GM19035 (cell line): ENCODE measurements at regions not wholly inside any gene's neighbourhood (a gene's known extent, or its start where the extent isn't known, plus 50 kb on each side); places are given as distances from the start of the nearest gene placed in this dataset.
A peak's percentile ranks its signal among the peaks of the same experiment; 100 is the strongest.

Experiments
- ATAC-seq: cut with Tn5 transposase; IDR thresholded peaks from one replicate; pipeline ENCODE4 v1.9.1; 2021; ENCODE audit not compliant: unreplicated experiment

- no peak for ATAC-seq
Observed at GRCh38 chr4:149296503-149296902, 519.1 kb downstream of the IQCM start.

- no peak for ATAC-seq
Observed at GRCh38 chr4:149296084-149296483, 519.6 kb downstream of the IQCM start.

DNA sequence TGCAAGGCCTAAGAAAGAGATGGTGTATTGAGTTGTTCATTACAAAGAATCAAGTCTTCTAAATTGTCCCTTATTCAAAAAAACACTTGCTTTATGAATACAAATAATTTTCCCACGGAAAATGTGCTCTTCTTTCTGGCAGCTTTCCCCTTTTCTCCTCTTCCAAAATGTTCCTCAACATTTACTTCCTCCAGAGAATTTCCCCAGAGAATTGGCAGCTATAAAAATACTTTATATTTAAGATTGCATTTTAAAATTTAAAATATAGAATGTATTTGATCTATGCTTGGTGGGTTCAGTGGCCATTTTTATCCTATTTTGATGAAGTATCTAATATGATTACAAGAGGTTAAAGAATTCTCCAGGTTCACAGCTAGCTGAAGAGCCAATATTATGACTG lies 521.0 kb downstream of the IQCM start:
- ATAC-seq: no peak

GRCh38 chr4:149293046-149293649 lies 522.5 kb downstream of the IQCM start:
- ATAC-seq: no peak

- no peak for ATAC-seq
Observed at GRCh38 chr4:149292425-149293007, 523.1 kb downstream of the IQCM start.

DNA sequence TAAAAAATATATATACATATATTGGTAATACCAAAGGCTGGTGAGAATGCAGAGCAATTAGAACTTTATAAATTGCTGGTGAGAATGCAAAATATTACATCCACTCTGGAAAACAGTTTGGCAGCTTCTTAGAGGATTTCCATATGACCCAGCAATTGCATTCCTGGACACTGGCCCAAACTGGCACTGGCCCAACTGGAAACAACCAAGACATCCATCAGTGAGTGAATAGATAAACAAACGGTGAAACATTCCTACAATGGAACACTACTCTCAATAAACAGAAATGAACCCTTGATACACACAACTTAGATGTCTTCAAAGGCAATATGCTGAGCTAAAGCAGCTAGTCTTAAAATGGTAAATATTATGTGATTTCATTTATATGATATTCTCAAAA lies 524.2 kb downstream of the IQCM start:
- no peak for ATAC-seq

DNA sequence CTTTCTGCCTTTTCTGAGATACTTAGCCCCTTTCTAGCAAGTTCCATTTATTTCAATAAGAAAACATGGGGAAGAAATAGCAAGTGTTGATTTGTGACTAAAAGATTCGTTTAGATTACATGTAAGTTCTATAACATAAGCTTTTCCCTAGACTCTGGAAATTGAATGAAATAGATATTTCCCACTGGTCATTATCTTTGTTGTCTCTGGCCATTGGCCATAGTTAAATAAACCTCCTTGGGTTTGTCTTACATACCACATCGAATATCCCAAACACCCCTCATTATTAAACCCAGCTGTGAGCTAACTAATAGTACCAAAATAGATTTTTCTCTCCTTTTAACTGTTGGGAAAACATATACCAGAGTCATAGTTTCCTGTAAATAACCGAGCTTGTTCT lies 534.8 kb downstream of the IQCM start:
- no peak for ATAC-seq

DNA sequence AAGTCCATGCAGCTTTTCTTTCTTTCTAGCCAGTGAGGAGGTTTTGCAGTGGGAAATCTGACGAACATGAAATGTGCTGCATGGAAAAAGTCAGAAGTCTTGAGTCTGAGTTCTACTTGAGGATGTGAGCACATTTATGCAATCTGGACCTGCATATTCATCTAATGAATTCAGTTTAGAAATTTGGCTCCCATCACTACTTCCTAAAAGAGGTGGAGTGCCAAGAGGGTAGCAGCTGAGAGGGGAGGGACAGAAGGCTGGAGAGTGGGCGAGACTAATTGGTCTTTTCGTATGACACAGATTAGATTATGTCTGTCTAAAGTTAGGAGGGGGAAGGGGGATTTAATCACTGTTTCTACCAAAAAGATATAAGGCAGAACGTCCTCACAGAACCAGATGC lies 535.9 kb downstream of the IQCM start:
- ATAC-seq: no peak

DNA sequence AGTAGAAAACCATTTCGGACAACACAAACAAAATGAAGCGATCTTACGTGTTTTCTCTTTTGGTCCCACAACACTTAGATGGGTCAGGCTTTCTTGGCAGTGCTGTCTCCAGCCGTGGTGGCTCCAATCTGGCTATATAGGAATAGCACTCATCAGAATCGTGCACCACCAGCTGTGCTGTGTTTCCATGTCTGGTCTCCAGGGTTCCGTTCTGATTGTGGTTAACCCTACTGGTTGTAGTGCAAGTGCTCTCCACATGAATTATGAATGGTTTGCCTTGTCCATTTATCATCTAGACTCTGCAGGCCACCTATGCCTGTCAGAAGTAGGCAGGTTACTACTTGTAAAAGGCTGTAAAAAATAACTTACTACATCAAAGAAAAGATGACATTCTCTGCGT lies 536.3 kb downstream of the IQCM start:
- ATAC-seq: no peak

DNA sequence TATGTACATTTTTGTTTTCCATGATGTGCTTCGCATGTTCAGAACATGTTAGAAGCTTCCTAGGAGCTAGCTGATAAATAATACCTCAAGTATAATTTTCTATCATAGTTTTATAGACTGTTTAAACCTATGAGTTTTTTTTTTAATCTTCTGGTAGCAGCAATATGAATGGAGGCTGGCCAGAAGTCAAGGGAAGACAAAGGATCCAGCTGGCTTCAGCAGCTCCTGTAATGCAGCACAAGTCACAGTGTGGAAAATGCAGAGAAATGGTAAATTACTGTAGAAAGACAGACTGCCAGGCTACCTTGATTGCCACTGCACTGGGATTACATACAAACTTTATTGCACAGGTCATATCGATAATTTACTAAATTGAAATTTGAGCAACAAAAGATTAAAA lies 537.9 kb downstream of the IQCM start:
- ATAC-seq: no peak

GRCh38 chr4:149269835-149270234 lies 545.8 kb downstream of the IQCM start:
- no peak for ATAC-seq

DNA sequence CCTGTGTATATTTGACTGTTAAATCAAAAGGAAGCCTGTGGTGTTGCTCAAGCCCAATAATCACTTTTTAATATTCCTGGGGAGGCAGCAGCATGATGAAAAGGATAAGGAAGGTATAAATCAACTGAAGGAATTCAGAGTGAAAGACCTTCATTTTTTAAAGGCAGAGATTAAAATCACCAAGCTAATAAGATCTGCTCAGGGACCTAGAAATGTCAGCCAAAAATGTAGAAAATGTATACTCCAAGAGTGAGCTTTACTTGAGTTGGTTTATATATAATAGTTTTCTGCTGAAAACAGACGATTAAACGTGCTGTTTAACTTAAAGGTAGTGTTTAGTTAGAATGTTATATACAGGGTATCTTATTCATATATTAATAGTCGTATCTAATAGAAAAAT lies 549.3 kb downstream of the IQCM start:
- ATAC-seq: no peak

DNA sequence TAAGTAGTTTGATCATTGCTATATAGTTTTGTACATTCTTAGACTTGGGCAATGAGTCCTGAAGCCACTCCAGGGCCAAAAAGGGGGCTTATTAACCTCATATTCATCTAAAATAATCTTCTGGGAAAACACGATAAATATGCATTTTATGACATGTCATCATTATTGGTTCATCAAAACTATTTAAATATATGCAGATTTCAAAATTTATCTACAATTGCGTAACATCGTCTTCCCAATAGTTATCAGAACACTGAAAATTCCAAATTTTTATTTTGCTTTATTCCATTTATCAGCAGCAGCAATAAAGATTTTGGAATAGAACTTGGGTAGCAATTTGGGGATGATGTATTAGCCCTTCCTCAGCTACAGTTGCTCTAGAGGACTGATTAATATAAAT lies 550.0 kb downstream of the IQCM start:
- no peak for ATAC-seq

- ATAC-seq: peak; percentile 85
Observed at GRCh38 chr4:149264093-149264733, 551.4 kb downstream of the IQCM start.

- ATAC-seq: no peak
Observed at GRCh38 chr4:149248191-149248764, 567.4 kb downstream of the IQCM start.

DNA sequence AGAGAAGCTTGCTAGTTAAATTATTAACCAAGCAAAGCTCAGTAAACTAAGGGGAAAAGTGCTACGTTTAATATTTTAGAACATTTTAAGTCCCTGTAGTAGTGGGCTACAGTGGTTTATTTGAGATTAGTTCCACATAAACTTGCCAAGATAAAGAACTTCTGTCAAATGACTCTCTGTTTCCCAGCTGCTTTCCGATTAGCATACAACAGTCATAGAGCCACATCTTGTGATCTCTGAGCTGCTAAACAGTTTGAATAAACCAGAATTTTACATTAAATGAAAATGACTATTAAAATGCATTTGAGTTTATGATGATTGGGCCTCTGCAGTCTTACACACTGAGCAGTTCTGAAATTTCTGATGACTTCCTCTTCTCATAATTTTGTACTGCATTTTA lies 568.5 kb downstream of the IQCM start:
- ATAC-seq: no peak

GRCh38 chr4:149245333-149245732 lies 570.3 kb downstream of the IQCM start:
- no peak for ATAC-seq

DNA sequence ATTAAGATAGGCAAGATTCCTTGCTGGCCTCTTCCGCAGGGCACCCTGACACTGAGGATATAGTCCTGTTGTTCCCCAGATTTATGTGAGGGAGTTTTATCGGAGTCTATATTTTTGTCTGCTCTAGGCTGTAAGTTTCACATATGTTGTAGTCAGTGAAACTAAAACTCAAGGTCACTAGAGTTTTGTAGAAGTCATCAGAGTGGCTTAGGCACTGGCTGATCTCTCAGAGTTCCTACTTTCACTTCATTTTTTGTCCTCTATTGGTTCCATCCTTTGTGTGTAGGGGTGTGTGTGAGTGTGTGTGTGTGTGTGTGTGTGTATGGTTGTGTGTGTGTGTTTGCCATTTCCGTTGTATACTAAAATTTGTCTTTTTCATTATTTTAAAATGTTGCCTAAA lies 577.5 kb downstream of the IQCM start:
- no peak for ATAC-seq

GRCh38 chr4:149234798-149235197 lies 580.8 kb downstream of the IQCM start:
- no peak for ATAC-seq

- no peak for ATAC-seq
Observed at GRCh38 chr4:149223659-149224058, 592.0 kb downstream of the IQCM start.

DNA sequence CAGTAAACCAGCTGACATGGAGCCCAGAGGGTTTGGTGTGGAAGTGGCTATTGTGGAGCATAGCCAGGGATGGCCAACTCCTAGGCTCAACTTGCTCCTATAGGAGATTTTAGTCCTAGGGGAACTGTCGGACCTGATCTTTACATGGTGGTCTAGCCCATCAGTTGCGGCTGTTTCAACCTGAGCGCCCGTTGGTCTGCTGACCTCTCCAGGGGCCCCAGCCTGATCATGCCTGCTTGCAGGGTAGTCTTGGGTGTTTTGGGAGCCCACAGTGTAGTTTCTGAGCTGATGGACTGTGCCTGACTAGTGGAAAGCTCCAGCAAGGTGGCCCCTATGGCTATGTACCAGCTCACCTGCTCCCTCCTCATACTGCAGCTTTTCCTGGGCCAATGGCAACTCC lies 597.0 kb downstream of the IQCM start:
- no peak for ATAC-seq

DNA sequence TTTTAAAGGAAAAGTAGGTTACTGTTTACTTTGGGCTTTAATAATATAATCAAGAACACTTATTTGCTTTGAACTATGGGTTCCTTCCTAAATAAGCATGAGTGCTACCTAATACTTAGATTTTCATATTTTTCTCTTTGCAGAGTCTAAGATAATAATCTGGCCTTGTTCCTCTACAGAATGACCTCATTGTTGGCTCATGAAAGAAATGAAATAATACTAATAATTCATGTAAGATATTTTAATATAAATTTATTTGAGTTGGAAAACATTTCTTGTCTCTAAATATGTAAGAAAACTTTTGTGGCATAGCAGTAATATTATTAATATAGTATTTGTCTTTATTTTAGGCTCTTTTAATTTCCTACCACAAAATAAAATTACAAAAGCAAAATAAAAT lies 601.3 kb downstream of the IQCM start:
- ATAC-seq: no peak
